M059J (cell line): ENCODE measurements at regions not wholly inside any gene's neighbourhood (a gene's known extent, or its start where the extent isn't known, plus 50 kb on each side); places are given as distances from the start of the nearest gene placed in this dataset.
"Not testable (repeated sequence)": the region's sequence is repeated elsewhere in the genome, so short reads cannot be mapped to it uniquely, and the experiment has no call there.

ENCODE experiments used
- DNase-seq: peaks from one replicate; pipeline ENCODE4 v3.0.0-alpha.2; 2012; ENCODE audit warnings: low read depth

DNA sequence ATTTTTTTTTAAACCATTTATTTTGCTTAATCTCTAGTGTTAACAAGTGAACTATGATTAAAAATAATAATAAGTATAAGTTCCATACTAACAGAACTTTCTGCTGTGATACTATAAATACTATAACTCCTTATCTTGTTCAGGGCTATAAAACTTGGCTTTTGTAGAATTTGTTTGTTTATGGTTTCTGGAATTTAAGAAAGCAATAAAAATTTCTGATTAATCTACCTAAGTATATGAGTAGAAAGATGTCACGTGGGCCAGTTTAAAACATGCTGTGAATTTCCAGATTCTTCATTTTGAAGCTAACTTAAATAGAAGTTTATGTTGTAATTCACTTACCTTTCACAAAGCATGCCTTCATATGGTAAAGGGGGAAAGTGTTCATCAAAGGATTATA lies 1236.3 kb upstream of the ACVR2A start:
- DNase-seq = no peak

DNA sequence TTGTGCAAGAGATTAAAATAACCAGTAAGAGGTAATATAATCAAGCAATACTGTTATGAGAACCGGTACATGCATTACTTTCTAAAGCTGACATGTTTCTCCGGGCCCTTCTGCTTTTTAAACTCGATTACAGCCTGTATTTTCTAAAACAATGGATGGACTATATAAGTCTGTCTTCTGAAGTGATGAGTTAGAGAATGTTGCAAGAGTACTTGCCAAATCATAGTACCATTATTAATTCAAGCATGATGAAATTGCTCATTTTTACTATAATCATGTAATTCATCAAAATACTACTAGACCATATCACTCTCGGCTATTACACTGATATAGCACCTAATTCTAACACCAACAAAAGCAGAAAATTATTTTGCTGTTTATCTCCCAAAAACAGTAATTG lies 1240.3 kb upstream of the ACVR2A start:
- DNase-seq = no peak

- DNase-seq = no peak
Measured at GRCh38 chr2:146602856-146603255, 1242.0 kb upstream of the ACVR2A start.

DNA sequence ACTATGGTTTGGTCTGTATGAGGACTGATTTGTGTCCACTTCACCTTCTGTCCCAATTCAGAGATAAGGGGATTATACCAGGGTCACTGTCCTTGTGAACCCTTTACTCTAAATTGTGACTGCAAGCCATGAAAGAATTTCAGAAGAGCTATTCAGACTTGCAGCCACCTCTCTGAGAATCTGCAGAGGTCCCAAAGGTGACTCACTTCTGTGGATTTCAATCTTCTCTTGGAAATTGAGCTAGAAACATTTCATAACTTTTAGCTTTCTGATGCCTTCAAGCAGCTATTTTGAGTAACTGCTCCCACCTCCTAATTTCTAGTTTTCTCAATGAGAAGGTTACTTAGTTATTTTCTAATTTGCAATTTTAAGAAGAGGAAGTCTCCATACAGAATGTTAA lies 1242.4 kb upstream of the ACVR2A start:
- peak; percentile 24 for DNase-seq

- no peak for DNase-seq
Measured at GRCh38 chr2:146598791-146599190, 1246.0 kb upstream of the ACVR2A start.

- no peak for DNase-seq
Measured at GRCh38 chr2:146597291-146597690, 1247.5 kb upstream of the ACVR2A start.

DNA sequence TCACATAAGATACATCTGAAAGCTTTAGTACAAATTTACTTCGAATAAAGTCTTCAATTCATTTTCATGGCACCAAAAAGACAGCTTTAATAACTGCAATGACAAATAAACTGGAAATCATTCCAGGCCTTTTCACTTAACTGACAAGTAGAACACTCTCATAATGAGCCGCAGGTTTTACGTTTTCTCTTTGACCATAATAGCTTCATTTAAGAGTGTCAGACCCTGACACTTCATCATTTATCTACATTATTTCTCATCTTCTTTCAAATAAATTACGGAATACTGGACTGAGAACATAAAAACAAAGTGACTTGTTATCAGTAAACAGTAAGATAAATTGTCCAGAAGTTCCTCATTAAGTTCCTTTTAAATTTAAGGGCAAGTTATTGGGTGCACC lies 1252.9 kb upstream of the ACVR2A start:
- no peak for DNase-seq

DNA sequence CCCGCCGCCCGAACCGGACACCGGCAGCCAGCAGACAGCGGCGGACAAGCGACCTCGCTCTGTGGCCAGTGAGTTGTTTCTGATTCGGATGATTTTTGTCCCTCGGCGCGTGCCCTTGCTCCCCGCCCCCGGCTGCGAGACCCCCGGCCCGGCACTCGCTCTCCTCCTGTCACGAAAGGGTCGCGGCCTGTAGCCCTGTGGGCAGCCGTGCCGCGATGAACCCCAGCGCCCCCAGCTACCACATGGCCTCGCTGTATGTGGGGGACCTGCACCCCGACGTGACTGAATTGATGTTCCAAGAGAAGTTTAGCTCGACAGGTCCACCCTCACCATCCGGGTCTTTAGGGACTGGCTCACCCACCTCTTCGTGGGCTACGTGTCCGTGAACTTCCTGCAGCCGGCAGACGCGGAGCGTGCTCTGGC lies 1257.5 kb upstream of the ACVR2A start:
- DNase-seq = no peak

GRCh38 chr2:146584316-146584715 lies 1260.5 kb upstream of the ACVR2A start:
- no peak for DNase-seq

GRCh38 chr2:146579147-146579930 lies 1265.5 kb upstream of the ACVR2A start:
- DNase-seq = peak; percentile 54

DNA sequence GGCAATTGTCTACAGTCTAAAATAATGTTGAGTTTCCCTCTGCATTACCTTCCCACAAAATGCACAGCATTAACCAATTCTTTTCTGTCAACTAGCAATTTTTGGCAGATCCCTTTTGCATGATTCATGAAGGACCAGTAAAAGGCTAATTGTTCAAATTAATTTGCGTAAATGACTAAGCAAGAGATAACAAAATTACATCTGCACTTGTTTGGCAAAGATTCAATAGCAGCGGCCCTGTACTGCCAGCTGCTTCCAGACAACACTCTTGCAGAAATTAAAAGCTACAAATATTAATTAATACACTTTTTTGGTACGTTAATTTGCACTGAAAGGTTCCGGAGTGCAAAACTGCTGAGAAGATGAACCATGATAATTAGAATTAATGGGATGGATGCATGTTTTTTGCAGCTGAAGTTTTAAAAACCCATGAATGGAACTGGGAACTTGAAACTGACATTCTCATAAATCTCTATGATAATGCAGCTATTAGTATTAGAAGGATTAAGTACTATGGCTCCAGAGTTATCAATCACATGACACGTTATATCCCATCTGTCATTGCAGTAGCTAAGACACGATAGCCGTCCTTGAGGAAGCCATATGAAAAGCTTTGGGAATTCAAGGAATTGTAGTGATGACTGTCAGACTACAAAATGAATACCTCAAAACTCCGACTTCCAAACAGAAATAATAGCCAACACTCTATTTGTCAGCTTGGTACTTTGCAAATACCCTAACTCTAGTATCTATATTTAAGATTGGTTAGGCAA lies 1268.3 kb upstream of the ACVR2A start:
- DNase-seq = peak; percentile 43

GRCh38 chr2:146572598-146572997 lies 1272.2 kb upstream of the ACVR2A start:
- DNase-seq = peak; percentile 39

GRCh38 chr2:146561996-146562395 lies 1282.8 kb upstream of the ACVR2A start:
- no peak for DNase-seq

DNA sequence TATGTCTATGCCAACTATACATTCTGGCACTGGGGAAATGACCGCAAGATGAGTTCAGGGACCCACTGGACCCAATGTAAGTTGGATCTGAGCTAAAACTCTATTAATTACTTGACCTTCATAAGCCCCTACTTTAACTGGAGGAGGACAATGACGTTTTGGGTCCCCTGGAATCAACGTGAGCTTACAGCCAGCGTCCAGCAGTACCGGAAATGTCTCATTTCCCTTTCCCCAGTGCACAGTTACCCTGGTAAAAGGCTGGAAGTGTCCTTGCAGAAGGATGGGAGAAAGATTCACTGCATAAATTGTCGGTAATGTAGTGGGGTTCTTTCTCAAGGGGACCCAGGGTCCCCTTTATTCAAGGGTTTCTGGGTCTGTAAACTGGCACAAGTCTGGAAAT lies 1297.6 kb upstream of the ACVR2A start:
- DNase-seq = no peak

GRCh38 chr2:146544701-146545100 lies 1300.1 kb upstream of the ACVR2A start:
- DNase-seq = no peak

DNA sequence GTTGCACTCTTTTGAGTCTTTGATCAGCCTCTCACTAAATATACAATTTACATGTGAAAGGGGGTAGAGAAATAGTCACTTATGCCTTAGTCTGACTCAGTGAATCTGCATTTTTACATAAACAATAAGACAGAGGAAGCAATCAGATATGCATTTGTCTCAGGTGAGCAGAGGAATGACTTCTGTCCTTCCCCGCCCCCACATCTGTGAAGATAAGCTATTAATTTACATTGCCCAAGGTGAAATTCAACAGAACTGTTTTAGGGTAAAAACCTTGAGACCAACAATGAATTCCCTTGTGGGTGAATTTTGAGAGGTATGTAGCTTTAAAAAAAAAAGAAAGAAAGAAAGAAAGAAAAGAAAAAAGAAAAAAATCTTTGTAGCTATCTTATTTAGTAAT lies 1302.9 kb upstream of the ACVR2A start:
- no peak for DNase-seq

DNA sequence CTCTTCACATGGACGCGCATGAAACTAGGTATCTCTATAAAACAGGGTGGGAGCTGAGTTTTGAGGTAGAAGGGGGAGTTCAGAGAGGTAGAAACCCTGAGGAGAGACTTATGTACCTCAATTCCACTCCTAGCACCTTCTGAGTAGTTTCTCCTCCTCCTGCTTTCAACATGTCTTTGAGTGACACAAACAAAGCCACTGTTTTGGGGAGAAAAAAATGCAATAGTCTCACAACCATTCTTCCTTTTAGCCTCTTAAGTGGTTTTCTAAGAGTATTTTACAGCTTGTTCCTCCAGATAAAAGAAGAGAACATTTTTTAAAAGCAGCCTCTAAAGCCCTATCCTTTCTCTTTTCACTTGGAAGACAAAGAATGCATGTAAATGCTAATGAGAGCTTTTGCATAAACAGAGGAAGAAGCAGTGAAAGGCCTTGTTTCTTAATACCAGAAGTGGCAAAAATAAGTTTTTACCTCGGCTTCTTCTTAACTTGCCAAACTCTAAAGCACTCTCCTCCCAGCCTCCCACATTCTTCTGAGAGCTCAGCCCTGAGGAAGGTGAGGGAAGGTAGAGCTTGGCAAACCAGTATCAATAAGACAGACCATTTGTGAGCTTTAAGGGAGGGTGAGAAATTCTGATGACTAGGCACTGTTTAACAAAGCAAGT lies 1304.4 kb upstream of the ACVR2A start:
- DNase-seq = no peak

DNA sequence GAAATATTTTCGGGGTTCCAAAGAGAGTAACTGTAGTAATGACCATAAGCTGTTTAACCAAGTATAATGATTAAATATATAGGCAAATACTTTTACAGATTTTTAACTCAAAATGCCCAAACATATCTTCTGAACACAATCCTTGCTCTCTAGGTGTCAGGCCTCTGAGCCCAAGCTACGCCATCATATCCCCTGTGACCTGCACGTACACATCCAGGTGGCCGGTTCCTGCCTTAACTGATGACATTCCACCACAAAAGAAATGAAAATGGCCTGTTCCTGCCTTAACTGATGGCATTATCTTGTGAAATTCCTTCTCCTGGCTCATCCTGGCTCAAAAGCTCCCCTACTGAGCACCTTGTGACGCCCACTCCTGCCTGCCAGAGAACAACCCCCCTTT lies 1305.1 kb upstream of the ACVR2A start:
- DNase-seq = not testable (repeated sequence)

DNA sequence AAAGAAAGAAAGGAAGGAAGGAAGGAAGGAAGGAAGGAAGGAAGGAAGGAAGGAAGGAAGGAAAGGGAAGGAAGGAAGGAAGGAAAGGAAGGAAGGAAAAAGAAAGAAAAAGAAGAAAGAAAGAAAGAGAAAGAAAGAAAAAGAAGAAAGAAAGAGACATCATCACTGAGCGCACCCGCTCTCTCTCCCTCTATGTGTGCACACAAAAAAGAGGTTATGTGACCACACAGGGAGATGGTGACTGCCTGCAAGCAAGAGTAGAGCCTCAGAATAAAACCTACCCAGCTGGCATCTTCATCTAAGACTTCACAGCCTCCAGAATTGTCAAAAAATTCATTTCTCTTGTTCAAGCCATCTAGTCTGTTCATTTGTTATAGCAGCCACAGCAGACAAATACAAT lies 1307.4 kb upstream of the ACVR2A start:
- no peak for DNase-seq

- no peak for DNase-seq
Measured at GRCh38 chr2:146532509-146533147, 1312.2 kb upstream of the ACVR2A start.

DNA sequence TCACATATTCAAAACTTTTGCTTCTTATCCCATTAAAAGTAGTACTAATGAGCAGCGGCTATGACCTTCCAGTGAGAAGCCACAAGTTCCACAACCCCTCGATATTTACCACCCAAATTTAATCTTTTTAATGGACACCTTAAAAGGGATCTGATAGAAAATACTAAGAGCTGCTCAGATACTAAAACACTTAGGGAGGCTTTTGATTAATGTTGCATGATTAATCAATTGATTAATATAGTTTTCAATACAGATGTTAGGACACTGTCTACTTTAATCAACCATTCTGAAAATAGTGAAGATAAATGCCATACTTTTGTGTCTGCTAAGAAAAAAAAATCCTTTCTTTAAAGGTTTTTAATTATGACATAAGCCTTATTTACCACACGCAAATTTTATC lies 1312.8 kb upstream of the ACVR2A start:
- no peak for DNase-seq

DNA sequence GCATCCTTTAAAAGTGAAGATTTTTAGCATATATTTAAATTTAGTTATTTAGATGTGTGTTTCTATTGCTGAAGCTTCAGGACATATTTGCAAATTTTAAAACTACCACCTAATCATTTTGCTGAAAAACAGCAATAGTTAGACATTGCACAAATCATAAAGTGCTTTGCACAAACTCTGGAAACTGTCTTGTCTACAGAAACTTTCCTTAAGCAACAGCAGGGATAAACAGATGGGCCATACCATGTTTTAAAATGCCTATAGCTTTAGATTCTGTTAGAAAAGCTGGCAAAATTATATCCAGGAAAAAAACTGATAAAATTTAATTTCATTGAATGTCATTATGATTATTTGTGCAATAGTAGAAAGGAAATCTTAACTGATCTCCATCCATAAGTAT lies 1313.9 kb upstream of the ACVR2A start:
- no peak for DNase-seq
